ENCODE measurements at regions not wholly inside any gene's neighbourhood (a gene's known extent, or its start where the extent isn't known, plus 50 kb on each side); places are given as distances from the start of the nearest gene placed in this dataset.

DNA sequence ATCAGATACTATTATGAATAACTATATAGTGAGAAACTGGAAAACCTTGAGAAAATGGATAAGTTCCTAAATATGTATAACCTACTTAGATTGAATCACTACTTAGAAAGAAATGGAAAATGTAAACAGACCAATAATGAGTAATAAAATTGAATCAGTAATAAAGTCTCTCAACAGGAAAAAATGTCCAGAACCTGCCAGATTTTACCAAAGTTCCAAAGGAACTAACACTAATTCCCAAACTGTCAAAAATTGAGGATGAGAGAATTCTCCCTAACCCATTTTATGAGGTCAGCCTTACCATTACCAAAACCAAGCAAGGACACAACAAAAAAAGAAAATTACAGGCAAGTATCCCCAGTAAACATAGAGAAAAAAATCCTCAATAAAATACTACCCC lies 272.0 kb downstream of the RPAP3 start:
- TF ChIP-seq POLR2AphosphoS2 (IDR thresholded peaks at IDR 0.05; ENCODE audit: low read depth, low read length) (no peak), EZH2 (IDR thresholded peaks at IDR 0.05; ENCODE audit: borderline replicate concordance, control insufficient read depth, low read depth, low read length) (no peak), BRCA1 (IDR thresholded peaks at IDR 0.05; ENCODE audit: low read depth, low read length) (no peak), CHD4 (IDR thresholded peaks at IDR 0.05) (no peak), ZNF217 (IDR thresholded peaks at IDR 0.05) (no peak), POLR2A (IDR thresholded peaks at IDR 0.05; ENCODE audit: low read depth, low read length) (no peak), POLR2AphosphoS5 (IDR thresholded peaks at IDR 0.05; ENCODE audit: low read length) (no peak), EP300 (IDR thresholded peaks at IDR 0.05; ENCODE audit: borderline replicate concordance in 1 of 2, control insufficient read depth in 1 of 2, low read depth in 2 of 2, low read length in 2 of 2) (no peak), CBX5 (IDR thresholded peaks at IDR 0.05; ENCODE audit: low read depth) (no peak)
- TF ChIP-seq, protein P1, sequence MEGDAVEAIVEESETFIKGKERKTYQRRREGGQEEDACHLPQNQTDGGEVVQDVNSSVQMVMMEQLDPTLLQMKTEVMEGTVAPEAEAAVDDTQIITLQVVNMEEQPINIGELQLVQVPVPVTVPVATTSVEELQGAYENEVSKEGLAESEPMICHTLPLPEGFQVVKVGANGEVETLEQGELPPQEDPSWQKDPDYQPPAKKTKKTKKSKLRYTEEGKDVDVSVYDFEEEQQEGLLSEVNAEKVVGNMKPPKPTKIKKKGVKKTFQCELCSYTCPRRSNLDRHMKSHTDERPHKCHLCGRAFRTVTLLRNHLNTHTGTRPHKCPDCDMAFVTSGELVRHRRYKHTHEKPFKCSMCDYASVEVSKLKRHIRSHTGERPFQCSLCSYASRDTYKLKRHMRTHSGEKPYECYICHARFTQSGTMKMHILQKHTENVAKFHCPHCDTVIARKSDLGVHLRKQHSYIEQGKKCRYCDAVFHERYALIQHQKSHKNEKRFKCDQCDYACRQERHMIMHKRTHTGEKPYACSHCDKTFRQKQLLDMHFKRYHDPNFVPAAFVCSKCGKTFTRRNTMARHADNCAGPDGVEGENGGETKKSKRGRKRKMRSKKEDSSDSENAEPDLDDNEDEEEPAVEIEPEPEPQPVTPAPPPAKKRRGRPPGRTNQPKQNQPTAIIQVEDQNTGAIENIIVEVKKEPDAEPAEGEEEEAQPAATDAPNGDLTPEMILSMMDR (IDR thresholded peaks at IDR 0.05 in 2 of 3, conservative IDR thresholded peaks at IDR 0.05 in 1 of 3; ENCODE audit: control insufficient read depth in 2 of 3, extremely low read depth in 1 of 3, insufficient read depth in 1 of 3, low read depth in 3 of 3, low read length in 3 of 3) = no peak
- TF ChIP-seq, protein P2, sequence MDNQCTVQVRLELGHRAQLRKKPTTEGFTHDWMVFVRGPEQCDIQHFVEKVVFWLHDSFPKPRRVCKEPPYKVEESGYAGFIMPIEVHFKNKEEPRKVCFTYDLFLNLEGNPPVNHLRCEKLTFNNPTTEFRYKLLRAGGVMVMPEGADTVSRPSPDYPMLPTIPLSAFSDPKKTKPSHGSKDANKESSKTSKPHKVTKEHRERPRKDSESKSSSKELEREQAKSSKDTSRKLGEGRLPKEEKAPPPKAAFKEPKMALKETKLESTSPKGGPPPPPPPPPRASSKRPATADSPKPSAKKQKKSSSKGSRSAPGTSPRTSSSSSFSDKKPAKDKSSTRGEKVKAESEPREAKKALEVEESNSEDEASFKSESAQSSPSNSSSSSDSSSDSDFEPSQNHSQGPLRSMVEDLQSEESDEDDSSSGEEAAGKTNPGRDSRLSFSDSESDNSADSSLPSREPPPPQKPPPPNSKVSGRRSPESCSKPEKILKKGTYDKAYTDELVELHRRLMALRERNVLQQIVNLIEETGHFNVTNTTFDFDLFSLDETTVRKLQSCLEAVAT (IDR thresholded peaks at IDR 0.05) = no peak
- TF ChIP-seq, protein P3, sequence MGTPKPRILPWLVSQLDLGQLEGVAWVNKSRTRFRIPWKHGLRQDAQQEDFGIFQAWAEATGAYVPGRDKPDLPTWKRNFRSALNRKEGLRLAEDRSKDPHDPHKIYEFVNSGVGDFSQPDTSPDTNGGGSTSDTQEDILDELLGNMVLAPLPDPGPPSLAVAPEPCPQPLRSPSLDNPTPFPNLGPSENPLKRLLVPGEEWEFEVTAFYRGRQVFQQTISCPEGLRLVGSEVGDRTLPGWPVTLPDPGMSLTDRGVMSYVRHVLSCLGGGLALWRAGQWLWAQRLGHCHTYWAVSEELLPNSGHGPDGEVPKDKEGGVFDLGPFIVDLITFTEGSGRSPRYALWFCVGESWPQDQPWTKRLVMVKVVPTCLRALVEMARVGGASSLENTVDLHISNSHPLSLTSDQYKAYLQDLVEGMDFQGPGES (IDR thresholded peaks at IDR 0.05) = no peak

Measured in GM12878 (cell line).